ENCODE measurements at regions not wholly inside any gene's neighbourhood (a gene's known extent, or its start where the extent isn't known, plus 50 kb on each side); places are given as distances from the start of the nearest gene placed in this dataset.
"Not testable (repeated sequence)": the region's sequence is repeated elsewhere in the genome, so short reads cannot be mapped to it uniquely, and the experiment has no call there.

- no peak overlapping the region for H3K4me3 ChIP-seq (ENCODE audit: low read depth, low read length)
Observed at GRCh38 chr4:132809298-132810032, 339.6 kb upstream of the PCDH10 start.

- not testable (repeated sequence) for H3K4me3 ChIP-seq (ENCODE audit: low read depth, low read length)
Observed at GRCh38 chr4:132813061-132813460, 336.0 kb upstream of the PCDH10 start.

GRCh38 chr4:132818091-132818490 lies 331.0 kb upstream of the PCDH10 start:
- H3K4me3 ChIP-seq (ENCODE audit: low read depth, low read length) = peak overlapping the region; percentile 25

- H3K4me3 ChIP-seq (ENCODE audit: low read depth, low read length) = no peak overlapping the region
Observed at GRCh38 chr4:132823419-132823818, 325.7 kb upstream of the PCDH10 start.

- H3K4me3 ChIP-seq (ENCODE audit: low read depth, low read length) = no peak overlapping the region
Observed at GRCh38 chr4:132824761-132825160, 324.3 kb upstream of the PCDH10 start.

GRCh38 chr4:132827522-132827921 lies 321.6 kb upstream of the PCDH10 start:
- no peak overlapping the region for H3K4me3 ChIP-seq (ENCODE audit: low read depth, low read length)

- no peak overlapping the region for H3K4me3 ChIP-seq (ENCODE audit: low read depth, low read length)
Observed at GRCh38 chr4:132838244-132838643, 310.9 kb upstream of the PCDH10 start.

GRCh38 chr4:132839070-132839469 lies 310.0 kb upstream of the PCDH10 start:
- H3K4me3 ChIP-seq (ENCODE audit: low read depth, low read length) = no peak overlapping the region

- H3K4me3 ChIP-seq (ENCODE audit: low read depth, low read length) = no peak overlapping the region
Observed at GRCh38 chr4:132859929-132860328, 289.2 kb upstream of the PCDH10 start.

- no peak overlapping the region for H3K4me3 ChIP-seq (ENCODE audit: low read depth, low read length)
Observed at GRCh38 chr4:132860976-132861375, 288.1 kb upstream of the PCDH10 start.

GRCh38 chr4:132863619-132864018 lies 285.5 kb upstream of the PCDH10 start:
- no peak overlapping the region for H3K4me3 ChIP-seq (ENCODE audit: low read depth, low read length)

GRCh38 chr4:132865458-132865857 lies 283.6 kb upstream of the PCDH10 start:
- H3K4me3 ChIP-seq (ENCODE audit: low read depth, low read length) = no peak overlapping the region

- no peak overlapping the region for H3K4me3 ChIP-seq (ENCODE audit: low read depth, low read length)
Observed at GRCh38 chr4:132865922-132866321, 283.2 kb upstream of the PCDH10 start.

- H3K4me3 ChIP-seq (ENCODE audit: low read depth, low read length) = no peak overlapping the region
Observed at GRCh38 chr4:132866616-132867015, 282.5 kb upstream of the PCDH10 start.

GRCh38 chr4:132893787-132894186 lies 255.3 kb upstream of the PCDH10 start:
- H3K4me3 ChIP-seq (ENCODE audit: low read depth, low read length) = no peak overlapping the region

- H3K4me3 ChIP-seq (ENCODE audit: low read depth, low read length) = no peak overlapping the region
Observed at GRCh38 chr4:132901224-132901623, 247.9 kb upstream of the PCDH10 start.

- no peak overlapping the region for H3K4me3 ChIP-seq (ENCODE audit: low read depth, low read length)
Observed at GRCh38 chr4:132910229-132910748, 238.8 kb upstream of the PCDH10 start.

- H3K4me3 ChIP-seq (ENCODE audit: low read depth, low read length) = no peak overlapping the region
Observed at GRCh38 chr4:132918096-132918495, 231.0 kb upstream of the PCDH10 start.

- H3K4me3 ChIP-seq (ENCODE audit: low read depth, low read length) = no peak overlapping the region
Observed at GRCh38 chr4:132923516-132923915, 225.6 kb upstream of the PCDH10 start.

- no peak overlapping the region for H3K4me3 ChIP-seq (ENCODE audit: low read depth, low read length)
Observed at GRCh38 chr4:132934911-132935310, 214.2 kb upstream of the PCDH10 start.

GRCh38 chr4:132955146-132955545 lies 193.9 kb upstream of the PCDH10 start:
- H3K4me3 ChIP-seq (ENCODE audit: low read depth, low read length) = no peak overlapping the region

- H3K4me3 ChIP-seq (ENCODE audit: low read depth, low read length) = no peak overlapping the region
Observed at GRCh38 chr4:132956962-132957361, 192.1 kb upstream of the PCDH10 start.
